T-cell (primary cell): ENCODE measurements at regions not wholly inside any gene's neighbourhood (a gene's known extent, or its start where the extent isn't known, plus 50 kb on each side); places are given as distances from the start of the nearest gene placed in this dataset.

Experiments
- ATAC-seq, 4 experiments: fragments of 200-7000 bp in 3 of 4; fragments of 150-1000 bp in 1 of 4; cut with Tn5 transposase; replicated peaks in 1 of 4; 1 replicate in 3 of 4; 2 replicates in 1 of 4; pipeline ENCODE4 v1.10.0; 2021; ENCODE audit warnings: moderate library complexity in 3 of 4, mild to moderate bottlenecking in 2 of 4, moderate number of reproducible peaks in 1 of 4
- CTCF ChIA-PET, 2 donors: fragments of 300-600 bp; sonication (Branson Sonifier 250); formaldehyde crosslinking; loops; one replicate each; lab custom pipeline; 2022; ENCODE audit warnings: antibody characterized with exemption in 2 of 2; lab: Charles Lee
- POLR2A ChIA-PET, 2 donors: fragments of 300-600 bp; sonication (Branson Sonifier 250); formaldehyde crosslinking; loops; one replicate each; lab custom pipeline; 2022; ENCODE audit warnings: antibody characterized with exemption in 2 of 2; lab: Charles Lee
- DNase-seq, 35 experiments: peaks; one replicate each; pipeline versions ENCODE4 v3.0.0 to v3.0.0-alpha.2; 2013 to 2023
- H3K27ac ChIP-seq: one replicate; pipeline ENCODE4 v1.5.1; 2013; ENCODE audit warnings: low read length
- H3K27me3 ChIP-seq, 2 experiments: replicated peaks in 1 of 2; 1 replicate in 1 of 2; 2 replicates in 1 of 2; pipeline versions ENCODE4 v1.6.1 to v1.7.0; 2013; ENCODE audit warnings: low read length in 1 of 2, mixed read lengths in 1 of 2; ENCODE audit not compliant: control insufficient read depth in 2 of 2, insufficient read depth in 2 of 2; ENCODE audit errors: extremely low read depth in 1 of 2
- H3K36me3 ChIP-seq, 2 donors: 1 replicate in 1 of 2; 2 replicates in 1 of 2; pipeline versions ENCODE4 v1.6.1 to v1.7.0; 2013; ENCODE audit warnings: low read length in 1 of 2; ENCODE audit not compliant: control insufficient read depth in 2 of 2, insufficient read depth in 1 of 2; ENCODE audit errors: extremely low read depth in 1 of 2
- H3K4me1 ChIP-seq, 2 experiments: 1 replicate in 1 of 2; 2 replicates in 1 of 2; pipeline versions ENCODE4 v1.6.1 to v1.7.0; 2013; ENCODE audit warnings: low read length in 2 of 2, mixed read lengths in 1 of 2; ENCODE audit not compliant: insufficient read depth in 2 of 2, control insufficient read depth in 1 of 2; ENCODE audit errors: extremely low read depth in 1 of 2
- H3K4me3 ChIP-seq, 2 donors: 1 replicate in 1 of 2; 2 replicates in 1 of 2; pipeline versions ENCODE4 v1.5.1 to v1.7.0; 2013; ENCODE audit warnings: mild to moderate bottlenecking in 2 of 2, low read length in 1 of 2, moderate library complexity in 1 of 2; ENCODE audit not compliant: control insufficient read depth in 1 of 2; ENCODE audit errors: extremely low read depth in 1 of 2
- H3K9me3 ChIP-seq: 2 replicates; pipeline ENCODE4 v1.7.0; 2013
- H3K27ac Mint-ChIP-seq, 2 donors: one replicate each; pipeline ENCODE4 v1.8.0; 2020 to 2021; ENCODE audit warnings: mild to moderate bottlenecking in 2 of 2, mixed read lengths in 2 of 2
- H3K27me3 Mint-ChIP-seq, 2 donors: one replicate each; pipeline ENCODE4 v1.8.0; 2021 to 2022; ENCODE audit warnings: mixed read lengths in 2 of 2
- H3K36me3 Mint-ChIP-seq: one replicate; pipeline ENCODE4 v1.8.0; 2021; ENCODE audit warnings: mixed read lengths
- H3K4me1 Mint-ChIP-seq, 3 donors: one replicate each; pipeline ENCODE4 v1.8.0; 2020 to 2022; ENCODE audit warnings: mixed read lengths in 3 of 3, mild to moderate bottlenecking in 1 of 3
- H3K4me3 Mint-ChIP-seq, 3 donors: one replicate each; pipeline ENCODE4 v1.8.0; 2020 to 2022; ENCODE audit warnings: mild to moderate bottlenecking in 3 of 3, mixed read lengths in 3 of 3, moderate library complexity in 3 of 3
- H3K9me3 Mint-ChIP-seq, 3 donors: one replicate each; pipeline ENCODE4 v1.8.0; 2020 to 2022; ENCODE audit warnings: mixed read lengths in 3 of 3
- WGBS: methylation state at CpG from one replicate; pipeline ENCODE4 v1.1.5; 2013; ENCODE audit warnings: missing lambda C conversion rate; ENCODE audit not compliant: insufficient coverage; 5-methylcytosine and 5-hydroxymethylcytosine counted together

- CTCF ChIA-PET: no interaction called here
- H3K4me1 Mint-ChIP-seq: no peaks in the 10 kb centered on the region
- POLR2A ChIA-PET: no interaction called here
- no peaks in the 10 kb centered on the region for H3K4me1 ChIP-seq
- H3K4me3 ChIP-seq: no peak overlapping the region
- no peaks in the 10 kb centered on the region for H3K36me3 Mint-ChIP-seq
- no peak overlapping the region for H3K27ac Mint-ChIP-seq
- DNase-seq (no peak), ATAC-seq (no peak)
- no peak overlapping the region for H3K27ac ChIP-seq
- H3K9me3 ChIP-seq: no peaks in the 10 kb centered on the region
- no peaks in the 10 kb centered on the region for H3K36me3 ChIP-seq
- H3K27me3 ChIP-seq: peaks cover 0 to 6% of the 10 kb centered on the region in 2 experiments
- 80% methylated on average over 10 of the region's 12 CpGs for WGBS
- H3K27me3 Mint-ChIP-seq: peaks cover 7 to 9% of the 10 kb centered on the region in 2 donors
- H3K4me3 Mint-ChIP-seq: no peak overlapping the region
- H3K9me3 Mint-ChIP-seq: no peaks in the 10 kb centered on the region
These were observed 166.7 kb downstream of the ICE1 start for GRCh38 chr5:5588887-5589826.

- no peaks in the 10 kb centered on the region for H3K36me3 ChIP-seq
- H3K27me3 ChIP-seq: peaks cover 0 to 6% of the 10 kb centered on the region in 2 experiments
- H3K4me3 Mint-ChIP-seq: no peak overlapping the region
- no peaks in the 10 kb centered on the region for H3K4me1 ChIP-seq
- no peaks in the 10 kb centered on the region for H3K9me3 Mint-ChIP-seq
- H3K4me1 Mint-ChIP-seq: no peaks in the 10 kb centered on the region
- peaks cover 7 to 9% of the 10 kb centered on the region in 2 donors for H3K27me3 Mint-ChIP-seq
- DNase-seq (no peak), ATAC-seq (no peak)
- H3K4me3 ChIP-seq: no peak overlapping the region
- POLR2A ChIA-PET: no interaction called here
- H3K27ac Mint-ChIP-seq: no peak overlapping the region
- 71% methylated on average over 3 of the region's 4 CpGs for WGBS
- CTCF ChIA-PET: no interaction called here
- H3K9me3 ChIP-seq: no peaks in the 10 kb centered on the region
- no peak overlapping the region for H3K27ac ChIP-seq
- no peaks in the 10 kb centered on the region for H3K36me3 Mint-ChIP-seq
These were observed 165.9 kb downstream of the ICE1 start for GRCh38 chr5:5588386-5588785.

- DNase-seq (no peak), ATAC-seq (no peak)
- Histone ChIP-seq H3K36me3 (no peaks in the 10 kb centered on the region), H3K4me3 (no peak overlapping the region), H3K27me3 (peaks cover 0 to 6% of the 10 kb centered on the region in 2 experiments), H3K4me1 (no peaks in the 10 kb centered on the region), H3K9me3 (no peaks in the 10 kb centered on the region), H3K27ac (no peak overlapping the region)
- Mint-ChIP-seq H3K4me3 (no peak overlapping the region), H3K4me1 (no peaks in the 10 kb centered on the region), H3K27ac (no peak overlapping the region), H3K9me3 (no peaks in the 10 kb centered on the region), H3K36me3 (no peaks in the 10 kb centered on the region), H3K27me3 (peaks cover 7 to 9% of the 10 kb centered on the region in 2 donors)
- ChIA-PET POLR2A (no interaction called here), CTCF (no interaction called here)
- WGBS: 51% methylated on average over 3 of the region's 3 CpGs
These were observed 165.0 kb downstream of the ICE1 start for GRCh38 chr5:5587474-5587873.

- Mint-ChIP-seq H3K27ac (no peak overlapping the region), H3K4me1 (no peaks in the 10 kb centered on the region), H3K36me3 (no peaks in the 10 kb centered on the region), H3K4me3 (no peak overlapping the region), H3K9me3 (no peaks in the 10 kb centered on the region), H3K27me3 (peaks cover 7 to 9% of the 10 kb centered on the region in 2 donors)
- WGBS: no CpG with 5 or more reads among the region's 2 CpGs
- H3K4me1 ChIP-seq: no peaks in the 10 kb centered on the region
- CTCF ChIA-PET: no interaction called here
- no peak for ATAC-seq
- no peak for DNase-seq
- H3K9me3 ChIP-seq: no peaks in the 10 kb centered on the region
- no peak overlapping the region for H3K27ac ChIP-seq
- POLR2A ChIA-PET: no interaction called here
- no peak overlapping the region for H3K4me3 ChIP-seq
- H3K36me3 ChIP-seq: no peaks in the 10 kb centered on the region
- H3K27me3 ChIP-seq: peaks cover 0 to 6% of the 10 kb centered on the region in 2 experiments
These were observed 164.2 kb downstream of the ICE1 start for GRCh38 chr5:5586721-5587120.

- Histone ChIP-seq H3K36me3 (no peaks in the 10 kb centered on the region), H3K4me3 (no peak overlapping the region), H3K27me3 (peaks cover 0 to 4% of the 10 kb centered on the region in 2 experiments), H3K9me3 (no peaks in the 10 kb centered on the region), H3K27ac (no peak overlapping the region), H3K4me1 (no peaks in the 10 kb centered on the region)
- Mint-ChIP-seq H3K36me3 (no peaks in the 10 kb centered on the region), H3K4me1 (no peaks in the 10 kb centered on the region), H3K4me3 (no peak overlapping the region), H3K9me3 (no peaks in the 10 kb centered on the region), H3K27ac (no peak overlapping the region), H3K27me3 (peaks cover 7 to 9% of the 10 kb centered on the region in 2 donors)
- no peak for DNase-seq
- CTCF ChIA-PET: no interaction called here
- POLR2A ChIA-PET: interaction anchor here in 1 of 2 donors (0.6 kb wide), 1 partner anchor 26 kb away, joined by 5 read pairs; no protein-coding TSS in a partner anchor
- 75% methylated on average over 4 of the region's 6 CpGs for WGBS
- ATAC-seq: no peak
These were observed 163.4 kb downstream of the ICE1 start for GRCh38 chr5:5585751-5586341.

- Mint-ChIP-seq H3K4me3 (no peak overlapping the region), H3K9me3 (no peaks in the 10 kb centered on the region), H3K27me3 (peaks cover 8 to 13% of the 10 kb centered on the region in 2 donors), H3K27ac (no peak overlapping the region), H3K4me1 (no peaks in the 10 kb centered on the region), H3K36me3 (no peaks in the 10 kb centered on the region)
- no peaks in the 10 kb centered on the region for H3K9me3 ChIP-seq
- no peak for ATAC-seq
- peaks cover 0 to 3% of the 10 kb centered on the region in 2 experiments for H3K27me3 ChIP-seq
- POLR2A ChIA-PET: no interaction called here
- no peak overlapping the region for H3K4me3 ChIP-seq
- H3K36me3 ChIP-seq: no peaks in the 10 kb centered on the region
- no peaks in the 10 kb centered on the region for H3K4me1 ChIP-seq
- 73% methylated on average over 3 of the region's 4 CpGs for WGBS
- DNase-seq: no peak
- H3K27ac ChIP-seq: no peak overlapping the region
- CTCF ChIA-PET: no interaction called here
These were observed 162.3 kb downstream of the ICE1 start for GRCh38 chr5:5584751-5585150.
